Kidney (tissue), 13 donors: ENCODE measurements at regions not wholly inside any gene's neighbourhood (a gene's known extent, or its start where the extent isn't known, plus 50 kb on each side); places are given as distances from the start of the nearest gene placed in this dataset.

Experiments used
- DNase-seq, 5 donors: peaks; one replicate each; pipeline ENCODE4 v3.0.0-alpha.2; 2013 to 2020
- FAIRE-seq: peaks from 2 replicates; lab custom pipeline; 2012; peaks lifted over from hg19 to GRCh38; lab: Jason Lieb, UNC
- H3K27ac ChIP-seq, 2 donors: one replicate each; pipeline ENCODE4 v1.7.0; 2013; ENCODE audit warnings: low read depth in 2 of 2, low read length in 2 of 2, inconsistent platforms in 1 of 2
- H3K27me3 ChIP-seq: one replicate; pipeline ENCODE4 v1.7.1; 2013; ENCODE audit warnings: low read length, inconsistent platforms; ENCODE audit not compliant: control insufficient read depth, insufficient read depth
- H3K36me3 ChIP-seq, 3 donors: one replicate each; pipeline versions ENCODE4 v1.7.0 to v1.7.1; 2013; ENCODE audit warnings: low read length in 3 of 3, control low read depth in 1 of 3, inconsistent platforms in 1 of 3; ENCODE audit not compliant: insufficient read depth in 3 of 3, control insufficient read depth in 2 of 3
- H3K4me1 ChIP-seq, 3 donors: one replicate each; pipeline versions ENCODE4 v1.7.0 to v1.7.1; 2013; ENCODE audit warnings: low read length in 3 of 3, inconsistent platforms in 1 of 3, low read depth in 1 of 3; ENCODE audit not compliant: control insufficient read depth in 2 of 3, insufficient read depth in 2 of 3
- H3K4me3 ChIP-seq, 3 donors: one replicate each; pipeline versions ENCODE4 v1.7.0 to v1.8.1; 2013; ENCODE audit warnings: low read length in 3 of 3, control low read depth in 1 of 3, inconsistent platforms in 1 of 3
- H3K9ac ChIP-seq, 3 donors: one replicate each; pipeline versions ENCODE4 v1.7.0 to v1.7.1; 2013; ENCODE audit warnings: low read length in 3 of 3, control low read depth in 1 of 3, inconsistent platforms in 1 of 3
- H3K9me3 ChIP-seq, 3 donors: one replicate each; pipeline versions ENCODE4 v1.7.0 to v1.7.1; 2013; ENCODE audit warnings: low read length in 3 of 3, control low read depth in 1 of 3, inconsistent platforms in 1 of 3; ENCODE audit not compliant: control insufficient read depth in 2 of 3, insufficient read depth in 1 of 3
- intact Hi-C: fragments of 100-400 bp; cut with DNase I; formaldehyde crosslinking; loops from one replicate; pipeline ENCODE4 v1.11.1; 2022
- TF ChIP-seq, protein P1 (sequence below): IDR thresholded peaks from 3 replicates; pipeline ENCODE4 v1.5.1; 2012; ENCODE audit warnings: mild to moderate bottlenecking, moderate library complexity, borderline replicate concordance; ENCODE audit not compliant: insufficient read depth; ENCODE audit errors: extremely low read depth
- donor health status: control.
- donor health status: control.
- donor health status: control.
- donor health status: control.
- donor health status: control.
- donor health status: DM: yes; HTN: yes; CAD: no.
- donor health status: Normal renal cell carcinoma (clear cell type).

DNA sequence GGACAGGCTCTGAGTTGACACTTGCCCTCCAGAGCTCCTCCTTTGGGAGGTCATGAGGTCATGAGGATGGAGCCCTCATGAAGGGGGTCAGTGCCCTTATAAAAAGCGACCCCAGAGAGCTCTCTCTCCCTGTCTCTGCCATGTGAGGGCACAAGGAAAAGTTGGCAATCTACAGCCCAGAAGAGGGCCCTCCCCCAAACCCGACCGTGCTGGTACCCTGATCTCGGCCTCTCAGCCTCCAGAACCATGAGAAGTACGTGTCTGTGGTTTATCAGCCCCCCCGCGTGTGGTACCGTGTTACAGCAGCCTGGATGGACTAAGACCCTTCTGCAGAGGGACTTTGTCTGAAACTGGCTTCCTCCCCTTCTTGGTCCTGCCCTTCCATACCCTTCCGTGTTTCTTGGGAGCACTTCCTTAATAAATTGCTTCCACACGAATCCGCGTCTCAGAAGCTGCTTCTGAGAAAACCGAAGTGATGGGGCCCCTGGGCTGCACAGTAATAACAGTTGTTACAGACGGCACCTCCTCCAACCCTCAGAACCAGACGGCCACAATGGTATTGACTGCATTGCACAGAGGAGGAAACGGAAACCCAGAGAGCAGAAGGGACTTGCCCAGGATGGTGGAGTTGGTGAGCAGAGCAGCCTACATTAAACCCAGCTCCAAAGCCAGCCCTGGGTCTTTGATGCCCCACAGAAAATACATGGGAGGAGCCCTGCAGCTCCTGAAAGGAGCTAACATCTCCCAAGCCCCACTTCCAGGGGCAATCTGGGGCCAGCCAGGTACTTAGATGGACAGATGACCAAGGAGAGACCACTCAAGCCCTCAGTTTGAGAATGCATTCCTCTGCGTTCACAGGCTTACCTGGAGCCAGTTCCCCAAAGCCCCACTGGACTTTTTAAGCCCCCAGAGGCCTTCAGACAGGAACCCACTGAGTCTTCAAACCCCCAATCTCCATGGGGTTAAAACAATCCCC is 242.7 kb downstream of the BCOR start:
- TF ChIP-seq, protein P1, sequence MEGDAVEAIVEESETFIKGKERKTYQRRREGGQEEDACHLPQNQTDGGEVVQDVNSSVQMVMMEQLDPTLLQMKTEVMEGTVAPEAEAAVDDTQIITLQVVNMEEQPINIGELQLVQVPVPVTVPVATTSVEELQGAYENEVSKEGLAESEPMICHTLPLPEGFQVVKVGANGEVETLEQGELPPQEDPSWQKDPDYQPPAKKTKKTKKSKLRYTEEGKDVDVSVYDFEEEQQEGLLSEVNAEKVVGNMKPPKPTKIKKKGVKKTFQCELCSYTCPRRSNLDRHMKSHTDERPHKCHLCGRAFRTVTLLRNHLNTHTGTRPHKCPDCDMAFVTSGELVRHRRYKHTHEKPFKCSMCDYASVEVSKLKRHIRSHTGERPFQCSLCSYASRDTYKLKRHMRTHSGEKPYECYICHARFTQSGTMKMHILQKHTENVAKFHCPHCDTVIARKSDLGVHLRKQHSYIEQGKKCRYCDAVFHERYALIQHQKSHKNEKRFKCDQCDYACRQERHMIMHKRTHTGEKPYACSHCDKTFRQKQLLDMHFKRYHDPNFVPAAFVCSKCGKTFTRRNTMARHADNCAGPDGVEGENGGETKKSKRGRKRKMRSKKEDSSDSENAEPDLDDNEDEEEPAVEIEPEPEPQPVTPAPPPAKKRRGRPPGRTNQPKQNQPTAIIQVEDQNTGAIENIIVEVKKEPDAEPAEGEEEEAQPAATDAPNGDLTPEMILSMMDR, result no peak
- Histone ChIP-seq H3K27me3 (no peaks in the 10 kb centered on the region), H3K9ac (no peak overlapping the region), H3K9me3 (no peaks in the 10 kb centered on the region), H3K4me3 (no peak overlapping the region), H3K36me3 (no peaks in the 10 kb centered on the region), H3K4me1 (peaks cover 0 to 7% (median 0%) of the 10 kb centered on the region in 3 donors), H3K27ac (no peak overlapping the region)
- DNase-seq (no peak), FAIRE-seq (no peak)
- intact Hi-C loops, result no loop called here

GRCh38 chrX:39855748-39856129 is 242.0 kb downstream of the BCOR start:
- FAIRE-seq (no peak), DNase-seq (no peak)
- Histone ChIP-seq H3K9ac (no peak overlapping the region), H3K4me3 (no peak overlapping the region), H3K9me3 (no peaks in the 10 kb centered on the region), H3K27ac (no peak overlapping the region), H3K27me3 (no peaks in the 10 kb centered on the region), H3K4me1 (peaks cover 0 to 5% (median 0%) of the 10 kb centered on the region in 3 donors), H3K36me3 (no peaks in the 10 kb centered on the region)
- TF ChIP-seq, protein P1, result no peak
- intact Hi-C loops, result no loop called here

- H3K9ac ChIP-seq, result no peak overlapping the region
- H3K27ac ChIP-seq, result no peak overlapping the region
- H3K9me3 ChIP-seq, result no peaks in the 10 kb centered on the region
- intact Hi-C loops, result no loop called here
- H3K4me3 ChIP-seq, result no peak overlapping the region
- no peaks in the 10 kb centered on the region for H3K36me3 ChIP-seq
- FAIRE-seq (no peak), DNase-seq (no peak)
- TF ChIP-seq, protein P1, result no peak
- H3K27me3 ChIP-seq, result no peaks in the 10 kb centered on the region
- H3K4me1 ChIP-seq, result peaks cover 0 to 5% (median 0%) of the 10 kb centered on the region in 3 donors
Measured at GRCh38 chrX:39856472-39857121, 241.2 kb downstream of the BCOR start.
